SU-DHL-6 (cell line): ENCODE measurements at regions not wholly inside any gene's neighbourhood (a gene's known extent, or its start where the extent isn't known, plus 50 kb on each side); places are given as distances from the start of the nearest gene placed in this dataset.

ENCODE experiments used
- H2AFZ ChIP-seq: fragments of 200-600 bp; sonication (generic); 2 replicates; pipeline ENCODE4 v1.6.1; 2014; ENCODE audit warnings: low read depth, mild to moderate bottlenecking, moderate library complexity, mixed read lengths, antibody characterized with exemption, low read length; ENCODE audit not compliant: severe bottlenecking
- H3F3A ChIP-seq: fragments of 200-600 bp; shearing (Covaris generic); 2 replicates; pipeline ENCODE4 v1.6.0; 2016; ENCODE audit warnings: antibody characterized with exemption, mild to moderate bottlenecking; ENCODE audit not compliant: insufficient read depth
- H3K27ac ChIP-seq: fragments of 200-600 bp; sonication (generic); 2 replicates; pipeline ENCODE4 v1.5.1; 2016; ENCODE audit warnings: low read depth, mild to moderate bottlenecking, low read length, moderate library complexity, mixed read lengths
- H3K27me3 ChIP-seq: fragments of 200-600 bp; sonication (generic), shearing (Covaris generic); 2 replicates; pipeline ENCODE4 v1.6.0; 2014; ENCODE audit warnings: mild to moderate bottlenecking, low read length
- H3K36me3 ChIP-seq: fragments of 200-600 bp; sonication (generic); 2 replicates; pipeline ENCODE4 v1.6.1; 2014; ENCODE audit warnings: mild to moderate bottlenecking, low read length, mixed read lengths
- H3K4me2 ChIP-seq: fragments of 300-600, 200-600 bp; shearing (Covaris generic), sonication (generic); 2 replicates; pipeline ENCODE4 v1.6.0; 2014; ENCODE audit warnings: low read length, low read depth, mild to moderate bottlenecking; ENCODE audit not compliant: poor library complexity, severe bottlenecking
- H3K4me3 ChIP-seq: fragments of 200-600 bp; sonication (generic); 2 replicates; pipeline ENCODE4 v1.5.1; 2014; ENCODE audit warnings: antibody characterized with exemption, low read length, mild to moderate bottlenecking, mixed read lengths; ENCODE audit not compliant: insufficient read depth, poor library complexity, severe bottlenecking
- H3K79me2 ChIP-seq: fragments of 200-600 bp; sonication (generic); 2 replicates; pipeline ENCODE4 v1.6.1; 2014; ENCODE audit warnings: mild to moderate bottlenecking, low read length, moderate library complexity; ENCODE audit not compliant: insufficient read depth
- H3K9ac ChIP-seq: fragments of 200-600 bp; sonication (generic); 2 replicates; pipeline ENCODE4 v1.7.0; 2014; ENCODE audit warnings: mild to moderate bottlenecking, low read length
- H3K9me2 ChIP-seq: fragments of 200-600 bp; sonication (generic); replicated peaks from 2 replicates; pipeline ENCODE4 v1.6.1; 2014; ENCODE audit warnings: low read length; ENCODE audit not compliant: insufficient read depth
- H3K9me3 ChIP-seq: fragments of 200-600 bp; sonication (generic); 2 replicates; pipeline ENCODE4 v1.6.1; 2014; ENCODE audit warnings: low read length, mixed read lengths; ENCODE audit not compliant: insufficient read depth
- H4K20me1 ChIP-seq: fragments of 200-600 bp; sonication (generic); 2 replicates; pipeline ENCODE4 v1.6.1; 2014; ENCODE audit warnings: low read depth, mild to moderate bottlenecking, antibody characterized with exemption, low read length, moderate library complexity, mixed read lengths
- CTCF ChIP-seq: fragments of 200-600 bp; sonication (generic); IDR thresholded peaks from one replicate; pipeline ENCODE4 v1.5.1; 2017; ENCODE audit warnings: antibody characterized with exemption, mild to moderate bottlenecking, low read length, moderate library complexity; ENCODE audit not compliant: insufficient read depth, poor library complexity, severe bottlenecking
- EZH2phosphoT487 ChIP-seq: fragments of 200-600 bp; sonication (generic), shearing (Covaris generic); conservative IDR thresholded peaks from 2 replicates; pipeline ENCODE4 v1.6.1; 2018; ENCODE audit warnings: mild to moderate bottlenecking, antibody characterized with exemption, low read length, moderate library complexity, mixed read lengths

GRCh38 chr4:35246493-35246892 is 997.8 kb downstream of the ARAP2 start:
- Histone ChIP-seq H3K36me3 (no peaks in the 10 kb centered on the region), H3K9me2 (no peaks in the 10 kb centered on the region), H3F3A (no peaks in the 10 kb centered on the region), H3K4me3 (no peak overlapping the region), H3K9ac (no peak overlapping the region), H4K20me1 (no peaks in the 10 kb centered on the region), H3K27me3 (no peaks in the 10 kb centered on the region), H3K27ac (no peak overlapping the region), H2AFZ (no peak overlapping the region), H3K4me2 (no peak overlapping the region), H3K9me3 (no peaks in the 10 kb centered on the region; the same call in 1 of the 2 replicates), H3K79me2 (no peaks in the 10 kb centered on the region)
- TF ChIP-seq CTCF (no peak), EZH2phosphoT487 (no peak)

- TF ChIP-seq EZH2phosphoT487 (no peak), CTCF (no peak)
- H3K9me3 ChIP-seq = no peaks in the 10 kb centered on the region; the same call in 1 of the 2 replicates
- H3K9ac ChIP-seq = no peak overlapping the region
- no peaks in the 10 kb centered on the region for H3F3A ChIP-seq
- no peak overlapping the region for H3K4me3 ChIP-seq
- no peak overlapping the region for H3K27ac ChIP-seq
- H3K27me3 ChIP-seq = no peaks in the 10 kb centered on the region
- no peaks in the 10 kb centered on the region for H4K20me1 ChIP-seq
- H3K79me2 ChIP-seq = no peaks in the 10 kb centered on the region
- no peaks in the 10 kb centered on the region for H3K36me3 ChIP-seq
- no peaks in the 10 kb centered on the region for H3K9me2 ChIP-seq
- H2AFZ ChIP-seq = peak overlapping the region; percentile 45
- no peak overlapping the region for H3K4me2 ChIP-seq
Observed at GRCh38 chr4:35247047-35247446, 997.3 kb downstream of the ARAP2 start.

GRCh38 chr4:35250331-35250730 is 994.0 kb downstream of the ARAP2 start:
- Histone ChIP-seq H3K27me3 (no peaks in the 10 kb centered on the region), H3F3A (no peaks in the 10 kb centered on the region), H3K4me3 (no peak overlapping the region), H3K9ac (no peak overlapping the region), H3K79me2 (no peaks in the 10 kb centered on the region), H2AFZ (no peak overlapping the region), H3K36me3 (no peaks in the 10 kb centered on the region), H4K20me1 (no peaks in the 10 kb centered on the region), H3K9me2 (no peaks in the 10 kb centered on the region), H3K4me2 (no peak overlapping the region), H3K9me3 (no peaks in the 10 kb centered on the region), H3K27ac (no peak overlapping the region)
- TF ChIP-seq CTCF (no peak), EZH2phosphoT487 (no peak)

GRCh38 chr4:35250761-35251160 is 993.6 kb downstream of the ARAP2 start:
- Histone ChIP-seq H2AFZ (no peak overlapping the region), H3K27ac (no peak overlapping the region), H3K9me3 (no peaks in the 10 kb centered on the region), H3K4me2 (no peak overlapping the region), H3K36me3 (no peaks in the 10 kb centered on the region), H3K27me3 (no peaks in the 10 kb centered on the region), H3K9me2 (no peaks in the 10 kb centered on the region), H4K20me1 (no peaks in the 10 kb centered on the region), H3K79me2 (no peaks in the 10 kb centered on the region), H3F3A (no peaks in the 10 kb centered on the region), H3K9ac (no peak overlapping the region), H3K4me3 (no peak overlapping the region)
- TF ChIP-seq EZH2phosphoT487 (no peak), CTCF (no peak)
